Body of pancreas (tissue), 4 donors: ENCODE measurements at regions not wholly inside any gene's neighbourhood (a gene's known extent, or its start where the extent isn't known, plus 50 kb on each side); places are given as distances from the start of the nearest gene placed in this dataset.

Source experiments
- CTCF ChIP-seq, 7 experiments: fragments of 450-650 bp in 4 of 7; fragments of 200-600 bp in 3 of 7; sonication (generic) in 3 of 7; IDR thresholded peaks; one replicate each; pipeline ENCODE4 v1.5.1; 2016 to 2019; ENCODE audit warnings: antibody characterized with exemption in 7 of 7
- POLR2A ChIP-seq, 3 donors: fragments of 450-650 bp; IDR thresholded peaks; one replicate each; pipeline ENCODE4 v1.6.1; 2016; ENCODE audit warnings: antibody characterized with exemption in 3 of 3, mild to moderate bottlenecking in 2 of 3

- no peak for TF ChIP-seq CTCF (IDR thresholded peaks at IDR 0.05)
- no peak for TF ChIP-seq POLR2A (IDR thresholded peaks at IDR 0.05)
Observed at GRCh38 chr5:96318569-96319110, 114.4 kb downstream of the PCSK1 start.
